ENCODE measurements at regions not wholly inside any gene's neighbourhood (a gene's known extent, or its start where the extent isn't known, plus 50 kb on each side); places are given as distances from the start of the nearest gene placed in this dataset.
"Not testable (repeated sequence)": the region's sequence is repeated elsewhere in the genome, so short reads cannot be mapped to it uniquely, and the experiment has no call there.

DNA sequence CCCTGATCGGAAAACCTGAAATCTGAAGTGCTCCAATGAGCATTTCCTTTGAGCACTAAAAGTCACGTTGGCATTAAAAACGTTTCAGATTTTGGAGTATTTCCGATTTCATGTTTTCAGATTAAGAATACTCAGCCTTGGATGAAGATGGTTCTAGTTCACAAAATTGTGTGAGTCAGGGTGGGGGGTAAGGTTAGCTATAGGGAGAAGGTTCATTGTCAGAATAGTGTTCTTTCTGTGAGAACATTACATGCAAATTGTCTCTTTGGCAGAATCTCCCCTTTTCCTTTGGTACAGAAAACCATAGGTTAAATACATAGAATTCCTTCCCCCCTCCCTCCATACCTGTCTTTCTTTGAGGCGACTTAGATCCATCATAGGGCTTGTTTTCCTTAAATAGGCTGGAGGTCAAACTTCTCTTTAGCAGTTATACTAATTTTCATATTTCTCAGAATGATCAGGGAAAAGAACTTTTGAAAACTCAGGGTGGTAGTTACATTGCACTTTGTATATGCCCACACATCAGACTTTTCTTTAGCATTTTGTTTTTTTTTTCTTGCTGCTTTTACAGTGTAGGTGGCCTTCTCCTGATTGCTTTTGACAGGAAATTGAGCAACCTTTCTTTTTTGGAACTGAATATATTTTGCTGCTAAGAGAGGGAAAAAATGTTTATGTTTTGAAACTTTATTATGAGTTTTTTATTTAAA lies 503.5 kb downstream of the PCNX1 start:
- ChIA-PET CTCF (no interaction called here), POLR2A (interaction anchor here (1.2 kb wide), 1 partner anchor 269 kb away, joined by 3 read pairs; no protein-coding TSS in a partner anchor)

GRCh38 chr14:71411285-71411595 lies 504.0 kb downstream of the PCNX1 start:
- ChIA-PET POLR2A (interaction anchor here (1.2 kb wide), 1 partner anchor 269 kb away, joined by 3 read pairs; no protein-coding TSS in a partner anchor), CTCF (no interaction called here)

- ChIA-PET CTCF (no interaction called here), POLR2A (no interaction called here)
These were observed 504.5 kb downstream of the PCNX1 start for GRCh38 chr14:71411738-71412137.

DNA sequence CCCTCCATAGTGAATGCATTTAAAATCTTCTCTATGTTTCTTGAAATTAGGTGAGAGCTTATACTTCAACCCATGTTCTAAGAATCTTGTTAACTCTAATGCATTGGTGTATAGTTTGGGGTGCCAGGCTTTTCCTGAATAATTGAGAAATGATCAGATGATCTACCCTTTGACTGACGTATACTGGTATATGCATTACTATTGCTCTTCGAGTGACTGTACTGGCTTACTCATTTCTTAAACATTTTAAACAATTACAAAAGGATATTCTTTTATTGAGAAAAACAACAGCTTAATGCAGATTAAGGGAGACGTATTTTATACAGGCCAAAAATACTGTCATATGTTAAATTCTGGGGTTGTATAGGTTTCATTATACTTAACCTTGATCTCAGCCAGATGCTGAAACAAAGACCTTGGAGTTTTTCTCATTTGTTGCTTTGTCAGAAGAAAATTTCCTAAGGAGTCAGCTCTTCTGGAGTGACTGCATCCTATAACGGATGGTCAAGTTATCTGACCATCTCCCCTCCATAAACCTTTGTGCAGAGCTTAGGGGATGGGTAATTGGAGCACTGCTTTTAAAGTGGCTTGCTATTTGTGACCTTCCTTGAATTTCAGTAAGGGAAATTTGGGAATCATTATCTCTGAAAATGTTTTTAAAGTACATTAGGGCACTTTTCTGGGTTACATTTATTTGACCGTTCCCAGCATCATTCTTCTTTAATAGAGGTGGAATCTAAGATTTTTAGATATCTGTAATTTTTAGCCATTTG lies 507.6 kb downstream of the PCNX1 start:
- ChIA-PET CTCF (interaction anchor here (1.4 kb wide), 1 partner anchor 9 kb away, joined by 3 read pairs; no protein-coding TSS in a partner anchor), POLR2A (no interaction called here)

- ChIA-PET CTCF (interaction anchor here (1.4 kb wide), 1 partner anchor 10 kb away, joined by 3 read pairs; no protein-coding TSS in a partner anchor), POLR2A (no interaction called here)
These were observed 508.1 kb downstream of the PCNX1 start for GRCh38 chr14:71415404-71415690.

GRCh38 chr14:71416392-71416791 lies 509.1 kb downstream of the PCNX1 start:
- CTCF ChIA-PET = no interaction called here

GRCh38 chr14:71418532-71419245 lies 511.4 kb downstream of the PCNX1 start:
- POLR2A ChIA-PET = no interaction called here
- CTCF ChIA-PET = no interaction called here

More at GRCh38 chr14:71416392-71416791, 509.1 kb downstream of the PCNX1 start:
- POLR2A ChIA-PET = no interaction called here

DNA sequence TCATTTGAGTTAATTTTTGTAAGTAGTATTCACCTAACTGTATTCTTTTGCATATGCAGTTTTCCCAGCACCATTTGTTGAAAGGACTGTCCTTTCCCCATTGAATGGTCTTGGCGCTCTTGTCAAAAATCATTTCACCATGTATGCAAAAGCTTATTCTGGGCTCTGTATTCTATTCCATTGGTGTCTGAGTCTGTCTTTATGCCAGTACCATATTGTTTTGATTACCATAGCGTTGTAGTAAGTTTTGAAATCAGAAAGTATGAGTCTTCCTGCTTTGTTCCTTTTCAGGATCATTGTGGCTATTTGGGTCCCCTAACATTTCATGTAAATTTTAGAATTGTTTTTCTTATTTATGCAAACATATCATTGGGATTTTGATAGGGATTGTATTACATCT lies 508.7 kb upstream of the RGS6 start:
- CTCF ChIA-PET = no interaction called here
- POLR2A ChIA-PET = no interaction called here

DNA sequence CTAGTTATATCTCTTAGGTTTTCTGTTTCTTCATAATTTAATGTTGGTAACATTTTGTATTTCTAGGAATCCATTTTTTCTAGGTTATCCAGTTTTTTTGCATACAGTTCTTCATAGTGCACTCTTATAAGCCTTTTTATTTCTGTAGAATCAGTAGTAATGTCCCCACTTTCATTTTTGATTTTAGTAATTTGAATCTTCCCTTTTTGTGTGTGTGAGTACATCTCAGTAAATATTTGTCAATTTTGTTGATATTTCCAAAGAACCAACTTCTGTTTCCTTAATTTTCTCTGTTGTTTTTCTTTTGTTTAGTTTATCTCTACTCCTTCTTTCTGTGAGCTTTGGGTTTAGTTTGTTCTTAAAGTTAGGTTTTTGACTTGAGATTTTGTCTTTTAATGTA lies 507.3 kb upstream of the RGS6 start:
- ChIA-PET POLR2A (no interaction called here), CTCF (no interaction called here)

- CTCF ChIA-PET = no interaction called here
- POLR2A ChIA-PET = no interaction called here
These were observed 506.2 kb upstream of the RGS6 start for GRCh38 chr14:71426001-71426400.

DNA sequence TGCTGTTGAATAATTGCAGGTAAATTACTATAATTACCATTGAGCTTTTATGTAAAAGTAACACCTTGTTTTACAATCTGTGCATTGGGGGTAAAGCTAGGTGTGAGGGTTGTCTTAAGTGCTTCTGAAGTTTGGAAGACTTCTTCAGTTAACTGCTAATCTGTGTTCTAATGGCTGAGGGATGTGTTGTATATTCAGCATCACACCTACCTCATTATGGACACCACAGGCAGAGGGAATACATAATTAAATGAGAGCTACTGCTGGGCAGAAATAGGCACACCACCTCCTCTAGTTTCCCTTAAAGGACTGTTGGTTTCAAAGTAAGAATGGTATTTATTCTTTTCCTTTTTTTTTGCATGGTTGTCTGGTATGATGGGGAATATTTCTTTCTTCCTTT lies 502.3 kb upstream of the RGS6 start:
- ChIA-PET POLR2A (no interaction called here), CTCF (interaction anchor here (1.5 kb wide), 1 partner anchor 323 kb away, joined by 3 read pairs; no protein-coding TSS in a partner anchor)

DNA sequence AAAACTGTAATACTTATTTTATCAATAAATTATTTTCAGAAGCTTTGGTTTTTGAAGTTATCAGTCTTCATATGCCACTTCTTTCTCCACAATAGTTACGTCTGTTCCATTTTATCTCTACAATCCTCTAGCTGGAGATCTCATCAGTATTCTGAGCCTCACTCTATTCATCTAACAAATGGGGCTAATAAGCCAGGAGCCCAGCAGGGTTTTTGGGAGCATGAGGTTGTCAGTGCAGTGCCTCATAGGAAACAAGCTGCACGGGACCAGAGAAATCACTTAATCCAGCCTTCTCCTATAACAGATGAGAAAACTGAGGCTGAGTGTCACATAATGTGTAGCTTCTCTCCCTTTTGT lies 501.9 kb upstream of the RGS6 start:
- ChIA-PET CTCF (interaction anchor here (1.5 kb wide), 1 partner anchor 323 kb away, joined by 3 read pairs; no protein-coding TSS in a partner anchor), POLR2A (no interaction called here)

DNA sequence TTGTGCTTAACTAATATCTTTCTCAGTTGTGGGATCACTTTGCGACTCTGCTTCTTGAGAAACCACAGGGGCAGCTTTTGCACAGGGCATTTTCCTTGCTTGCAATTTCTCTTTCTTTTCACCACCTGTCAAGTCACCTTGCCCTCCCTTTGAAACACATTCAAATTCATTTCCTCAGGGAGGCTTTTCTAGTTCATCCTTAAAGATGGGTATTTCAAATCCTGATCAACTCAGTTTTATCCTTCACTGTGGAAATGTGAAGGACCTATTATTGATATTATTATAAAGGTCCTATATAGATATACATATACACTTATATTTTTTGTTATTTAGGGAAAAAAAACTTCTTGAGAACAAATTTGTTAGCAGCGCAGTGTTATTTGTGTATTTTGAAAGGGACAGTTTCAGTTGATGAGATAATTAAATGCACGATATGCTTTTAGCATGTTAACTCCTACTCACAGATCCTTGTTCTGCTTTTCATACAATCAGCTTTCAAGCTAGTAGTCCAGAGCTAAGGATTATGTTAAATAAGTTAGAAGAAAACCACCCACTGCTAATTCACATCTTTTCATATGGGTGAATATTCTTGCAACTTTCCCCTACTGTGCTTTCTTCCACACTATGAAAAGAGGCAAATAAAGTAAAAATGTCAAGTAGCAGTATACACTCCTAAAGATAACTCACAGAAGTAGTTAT lies 501.4 kb upstream of the RGS6 start:
- POLR2A ChIA-PET = no interaction called here
- CTCF ChIA-PET = interaction anchor here (1.5 kb wide), 1 partner anchor 322 kb away, joined by 3 read pairs; no protein-coding TSS in a partner anchor

GRCh38 chr14:71432334-71433110 lies 499.7 kb upstream of the RGS6 start:
- ChIA-PET POLR2A (interaction anchor here (0.6 kb wide), 1 partner anchor 21 kb away, joined by 3 read pairs; no protein-coding TSS in a partner anchor), CTCF (no interaction called here)

DNA sequence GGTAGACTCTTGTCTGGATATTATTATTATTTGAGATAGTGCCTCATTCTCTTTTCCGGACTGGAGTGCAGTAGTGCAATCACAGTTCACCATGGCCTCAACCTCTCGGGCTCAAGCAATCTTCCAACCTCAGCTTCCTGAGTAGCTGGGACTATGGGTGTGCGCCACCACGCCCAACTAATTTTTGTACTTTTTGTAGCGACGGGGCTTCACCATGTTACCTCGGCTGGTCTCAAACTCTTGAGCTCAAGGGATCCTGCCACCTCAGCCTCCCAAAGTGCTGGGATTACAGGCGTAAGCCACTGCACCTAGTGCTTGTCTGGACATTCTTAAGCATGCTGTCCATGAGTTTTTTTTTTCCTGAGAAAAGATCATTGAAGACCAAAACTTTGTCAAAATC lies 498.9 kb upstream of the RGS6 start:
- CTCF ChIA-PET = no interaction called here
- POLR2A ChIA-PET = no interaction called here

DNA sequence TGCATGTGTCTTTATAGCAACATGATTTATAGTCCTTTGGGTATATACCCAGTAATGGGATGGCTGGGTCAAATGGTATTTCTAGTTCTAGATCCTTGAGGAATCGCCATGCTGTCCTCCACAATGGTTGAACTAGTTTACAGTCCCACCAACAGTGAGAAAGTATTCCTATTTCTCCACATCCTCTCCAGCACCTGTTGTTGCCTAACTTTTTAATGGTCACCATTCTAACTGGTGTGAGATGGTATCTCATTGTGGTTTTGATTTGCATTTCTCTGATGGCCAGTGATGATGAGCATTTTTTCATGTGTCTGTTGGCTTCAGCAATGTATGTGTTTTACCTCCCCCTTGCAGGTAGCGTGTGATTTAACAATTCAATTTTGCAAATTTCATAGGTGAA lies 496.6 kb upstream of the RGS6 start:
- CTCF ChIA-PET, POLR2A ChIA-PET: not testable (repeated sequence)

GRCh38 chr14:71437870-71438269 lies 494.4 kb upstream of the RGS6 start:
- ChIA-PET POLR2A (no interaction called here), CTCF (no interaction called here)

DNA sequence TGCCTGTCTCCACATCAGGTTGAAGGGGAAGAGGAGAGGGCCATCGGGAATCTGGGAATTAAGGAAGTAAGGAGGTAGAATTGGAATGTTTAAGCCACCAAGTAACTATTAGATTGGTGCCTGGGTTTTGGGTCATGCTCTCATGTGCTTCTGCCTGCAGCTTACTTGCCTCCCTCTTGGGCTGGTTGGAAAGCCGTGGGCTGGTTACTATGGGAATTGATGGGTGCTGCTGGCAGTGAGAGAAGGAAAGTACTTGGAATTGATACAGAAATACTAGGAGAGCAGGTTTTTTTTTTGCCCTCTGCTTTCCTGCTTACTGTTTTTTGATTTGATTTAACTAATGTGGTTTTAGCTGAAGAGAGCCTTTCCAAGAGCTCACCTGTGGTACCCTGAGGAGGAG lies 493.5 kb upstream of the RGS6 start:
- ChIA-PET POLR2A (no interaction called here), CTCF (interaction anchor here (0.6 kb wide), 1 partner anchor 84 kb away, joined by 3 read pairs; no protein-coding TSS in a partner anchor)

- ChIA-PET POLR2A (no interaction called here), CTCF (no interaction called here)
These were observed 491.1 kb upstream of the RGS6 start for GRCh38 chr14:71441126-71441525.

Measured in activated CD8-positive, alpha-beta memory T cell treated with anti-CD3 and anti-CD28 coated beads for 36 hours (primary cell).